GM12892 (cell line): ENCODE measurements at regions not wholly inside any gene's neighbourhood (a gene's known extent, or its start where the extent isn't known, plus 50 kb on each side); places are given as distances from the start of the nearest gene placed in this dataset.

Experiments
- DNase-seq: peaks from one replicate; pipeline ENCODE4 v3.0.0; 2011; ENCODE audit not compliant: insufficient read length
- FAIRE-seq: peaks from 2 replicates; lab custom pipeline; 2011; peaks lifted over from hg19 to GRCh38; lab: Jason Lieb, UNC
- POLR2A ChIP-seq: IDR thresholded peaks from 2 replicates; pipeline ENCODE4 v1.6.1; 2011; ENCODE audit warnings: low read depth, low read length, control low read depth
- POLR2AphosphoS5 ChIP-seq: IDR thresholded peaks from 2 replicates; pipeline ENCODE4 v1.6.1; 2011; ENCODE audit warnings: low read depth, low read length, control low read depth
- TAF1 ChIP-seq: IDR thresholded peaks from 2 replicates; pipeline ENCODE4 v1.6.1; 2011; ENCODE audit warnings: low read depth, mild to moderate bottlenecking, control low read depth, low read length, borderline replicate concordance

- no peak for FAIRE-seq
- no peak for DNase-seq
- TF ChIP-seq POLR2A (no peak), TAF1 (no peak), POLR2AphosphoS5 (no peak)
Observed at GRCh38 chr5:124675931-124676846, 70.2 kb downstream of the ZNF608 start.

GRCh38 chr5:124671193-124671592 lies 75.2 kb downstream of the ZNF608 start:
- FAIRE-seq (no peak), DNase-seq (no peak)
- TF ChIP-seq TAF1 (no peak), POLR2A (no peak), POLR2AphosphoS5 (no peak)

DNA sequence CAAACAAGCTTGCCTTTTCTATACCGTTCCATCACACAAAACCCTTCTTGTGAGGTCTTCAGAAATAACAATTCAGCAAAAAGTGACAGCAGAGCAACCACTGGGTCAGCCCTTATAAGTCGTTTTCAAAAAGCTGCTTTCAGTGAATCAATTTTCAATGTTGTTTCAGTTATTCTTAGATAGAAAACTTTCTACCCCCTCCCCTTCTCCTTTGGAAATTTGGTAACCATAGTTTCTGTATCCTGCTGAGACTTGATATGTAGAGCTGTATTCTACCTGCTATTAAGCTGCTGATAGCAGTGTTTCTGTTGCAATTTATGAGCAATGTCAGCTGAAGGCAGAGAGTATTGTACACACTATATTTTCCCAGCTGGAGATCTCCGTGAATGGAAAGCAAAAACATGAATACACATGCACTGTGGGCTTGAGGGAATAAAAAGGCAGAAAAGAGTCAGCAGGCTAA lies 75.7 kb downstream of the ZNF608 start:
- no peak for FAIRE-seq
- no peak for DNase-seq
- no peak for TF ChIP-seq TAF1
- no peak for TF ChIP-seq POLR2A
- no peak for TF ChIP-seq POLR2AphosphoS5

DNA sequence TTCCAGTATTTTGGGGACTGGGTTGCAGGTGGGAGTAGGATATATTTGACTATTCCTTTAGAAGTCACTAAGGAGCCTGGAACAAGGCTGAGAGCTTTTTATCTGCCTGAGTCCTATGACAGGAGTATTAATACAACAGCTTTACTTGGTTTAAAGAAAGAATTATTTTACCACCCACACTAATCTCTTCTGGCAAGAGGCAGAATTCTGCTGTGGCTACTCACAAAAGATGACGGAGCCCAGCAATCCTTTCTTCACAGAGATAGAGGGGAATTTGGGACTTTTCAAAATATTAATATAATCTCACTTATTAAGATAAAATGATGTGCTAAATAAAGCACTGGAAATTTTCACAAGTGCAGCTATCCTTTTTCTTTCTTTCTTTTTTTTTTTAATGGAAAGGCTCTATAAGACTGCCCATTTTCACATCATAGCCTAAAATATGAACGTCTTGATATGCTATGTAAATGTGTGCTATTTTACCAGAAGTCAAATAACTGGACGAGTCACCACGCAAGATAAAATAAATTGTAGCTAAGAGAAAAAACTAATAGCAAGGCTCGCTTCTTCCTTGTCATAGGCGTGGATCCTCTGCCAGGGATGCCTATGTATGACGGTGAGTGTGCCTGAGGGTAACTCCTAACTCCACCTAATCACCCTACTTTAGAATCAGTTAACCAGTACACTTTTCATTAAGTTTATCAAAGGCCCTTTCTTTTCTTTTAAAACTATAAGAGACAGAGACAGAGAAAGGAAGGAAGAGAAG lies 76.3 kb downstream of the ZNF608 start:
- FAIRE-seq = no peak
- DNase-seq = no peak
- TF ChIP-seq TAF1 (no peak), POLR2AphosphoS5 (no peak), POLR2A (no peak)

DNA sequence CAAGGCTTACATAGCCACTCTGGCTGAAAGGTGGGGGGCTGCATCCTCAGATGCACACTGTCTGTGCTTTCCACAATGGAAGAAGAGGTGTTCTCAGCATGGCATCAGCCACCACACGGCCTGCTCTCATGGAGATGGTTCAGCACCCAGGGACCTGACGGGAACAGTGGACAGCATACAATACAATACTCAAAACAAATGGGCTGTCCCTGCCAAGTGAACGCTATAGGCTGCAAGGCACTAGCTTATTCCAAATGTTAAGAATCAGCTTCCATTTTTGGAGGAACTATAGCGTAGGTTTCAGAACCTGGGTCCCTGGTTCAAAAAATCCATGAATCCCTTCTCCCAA lies 77.2 kb downstream of the ZNF608 start:
- DNase-seq = no peak
- TF ChIP-seq POLR2AphosphoS5 = no peak
- no peak for TF ChIP-seq TAF1
- no peak for TF ChIP-seq POLR2A
- FAIRE-seq = no peak

DNA sequence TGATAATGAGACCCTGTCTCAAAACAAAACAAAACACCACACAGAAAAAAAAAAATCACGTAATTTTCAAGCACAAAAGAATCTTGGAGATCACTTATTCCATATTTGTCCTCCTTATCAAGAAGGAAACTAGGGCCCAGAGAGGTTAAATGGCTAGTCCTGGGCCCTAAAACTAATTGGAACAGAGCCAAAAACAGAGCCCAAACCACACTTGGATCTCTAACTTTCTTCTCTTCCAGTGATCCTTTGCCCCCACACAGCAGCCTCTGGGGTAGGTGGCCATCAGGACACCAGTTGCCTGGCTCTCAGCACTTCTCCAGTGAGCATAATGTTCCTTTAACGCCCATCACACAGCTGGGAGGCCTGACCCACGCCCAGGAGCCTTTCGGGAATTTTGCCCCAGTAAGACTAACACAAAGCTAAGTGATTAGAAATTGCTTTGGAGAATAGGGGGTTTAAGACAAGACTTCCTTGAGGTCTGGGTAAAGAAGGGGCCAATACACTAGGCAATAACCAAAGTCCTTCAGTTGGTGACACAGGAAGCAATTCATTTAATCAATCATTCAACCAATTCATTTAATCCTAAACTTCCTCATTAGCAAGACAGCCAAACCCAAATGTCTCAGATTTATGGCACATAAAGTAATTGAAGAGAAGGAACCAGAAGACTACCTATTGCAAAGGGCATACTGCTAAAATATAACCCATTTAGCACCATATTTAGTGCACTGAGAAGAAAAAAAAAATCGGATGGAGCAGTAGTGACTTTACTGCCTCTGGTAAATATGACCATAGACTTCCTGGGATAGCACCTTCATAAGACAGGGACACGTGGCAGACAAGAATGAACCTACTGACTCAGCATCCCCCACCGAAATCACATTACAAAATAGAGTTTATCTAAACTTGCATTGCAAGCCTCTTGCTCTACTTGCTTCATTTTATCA lies 77.8 kb downstream of the ZNF608 start:
- FAIRE-seq = no peak
- TF ChIP-seq TAF1 (no peak), POLR2AphosphoS5 (no peak), POLR2A (no peak)

DNA sequence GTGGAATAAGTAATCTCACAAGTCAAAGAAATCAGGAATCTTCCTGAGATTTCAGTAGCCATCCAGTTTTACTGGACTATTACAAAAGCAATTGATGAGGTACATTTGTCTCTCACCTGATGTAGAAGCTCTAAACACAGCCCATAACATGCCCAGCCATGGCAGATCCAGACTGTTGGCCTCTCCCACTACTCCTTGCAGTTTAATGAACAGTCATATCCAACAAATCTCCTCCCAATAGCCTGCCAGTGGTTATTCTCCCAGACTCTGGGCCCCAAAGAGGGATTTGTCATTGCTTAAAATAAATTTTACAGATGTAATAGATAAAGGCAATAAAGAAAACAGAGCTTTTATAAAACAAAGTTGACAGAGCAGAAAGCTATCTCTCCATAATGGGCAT lies 80.8 kb downstream of the ZNF608 start:
- TF ChIP-seq TAF1 (no peak), POLR2A (no peak), POLR2AphosphoS5 (no peak)
- DNase-seq (no peak), FAIRE-seq (no peak)

More for the DNA sequence above, 77.8 kb downstream of the ZNF608 start:
- DNase-seq = no peak

DNA sequence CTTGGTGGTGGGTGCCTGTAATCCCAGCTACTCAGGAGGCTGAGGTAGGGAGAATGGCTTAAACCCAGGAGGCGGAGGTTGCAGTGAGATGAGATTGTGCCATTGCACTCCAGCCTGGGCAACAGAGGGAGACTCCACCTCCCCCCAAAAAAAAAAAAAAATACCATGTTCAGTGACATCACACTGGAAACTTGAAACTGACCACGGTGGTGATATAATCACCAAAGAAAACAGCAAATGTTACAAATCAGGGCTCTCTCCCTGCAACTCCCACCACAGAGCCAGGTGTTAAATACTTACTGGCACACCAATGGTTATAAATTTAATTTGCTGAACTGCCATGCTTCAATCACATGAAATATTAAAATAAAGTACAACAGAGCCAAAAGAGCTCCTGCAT lies 81.4 kb downstream of the ZNF608 start:
- FAIRE-seq = no peak
- no peak for DNase-seq
- TF ChIP-seq TAF1 = no peak
- no peak for TF ChIP-seq POLR2AphosphoS5
- no peak for TF ChIP-seq POLR2A

DNA sequence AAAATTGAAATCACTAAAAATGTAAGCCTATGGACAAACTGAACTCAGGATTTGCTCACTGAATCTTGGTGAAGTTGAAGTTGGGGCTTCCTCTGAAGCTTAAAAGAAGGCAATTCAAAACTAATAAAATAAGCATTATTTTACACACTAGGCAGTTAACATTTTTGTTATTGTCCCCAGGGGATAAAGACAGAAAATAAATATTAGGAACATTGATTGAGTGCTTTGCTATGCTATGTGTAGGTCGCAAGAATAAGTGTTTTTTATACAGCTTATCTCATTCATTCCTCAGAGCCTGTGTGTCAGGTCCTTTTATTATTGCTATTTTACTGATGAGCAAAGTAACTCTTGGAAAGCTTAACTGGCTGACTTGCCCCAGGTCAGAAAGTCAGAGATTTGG lies 82.2 kb downstream of the ZNF608 start:
- TF ChIP-seq POLR2AphosphoS5 = no peak
- TF ChIP-seq POLR2A = no peak
- no peak for TF ChIP-seq TAF1
- FAIRE-seq (no peak), DNase-seq (no peak)

DNA sequence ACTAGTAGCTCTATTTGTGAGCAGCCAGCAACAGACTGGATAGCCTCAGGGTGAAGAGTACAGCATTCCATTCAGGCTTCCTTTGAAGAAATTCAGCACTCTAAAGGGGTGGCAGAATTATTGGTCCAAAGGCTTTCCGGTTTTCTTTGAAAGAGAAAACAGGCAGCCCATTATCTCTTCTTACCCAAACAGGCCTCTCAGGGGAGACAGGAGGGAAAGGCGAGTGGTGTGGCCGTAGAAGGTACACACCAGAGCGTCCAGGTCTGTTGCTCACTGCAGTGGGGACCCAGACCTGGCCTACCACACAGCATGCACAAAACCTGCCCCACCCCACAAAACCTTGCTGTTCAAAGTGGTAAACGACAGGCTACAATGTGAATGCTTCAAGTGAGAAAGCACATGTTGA lies 83.3 kb downstream of the ZNF608 start:
- TF ChIP-seq TAF1 (no peak), POLR2AphosphoS5 (no peak), POLR2A (no peak)
- no peak for DNase-seq
- FAIRE-seq = no peak

DNA sequence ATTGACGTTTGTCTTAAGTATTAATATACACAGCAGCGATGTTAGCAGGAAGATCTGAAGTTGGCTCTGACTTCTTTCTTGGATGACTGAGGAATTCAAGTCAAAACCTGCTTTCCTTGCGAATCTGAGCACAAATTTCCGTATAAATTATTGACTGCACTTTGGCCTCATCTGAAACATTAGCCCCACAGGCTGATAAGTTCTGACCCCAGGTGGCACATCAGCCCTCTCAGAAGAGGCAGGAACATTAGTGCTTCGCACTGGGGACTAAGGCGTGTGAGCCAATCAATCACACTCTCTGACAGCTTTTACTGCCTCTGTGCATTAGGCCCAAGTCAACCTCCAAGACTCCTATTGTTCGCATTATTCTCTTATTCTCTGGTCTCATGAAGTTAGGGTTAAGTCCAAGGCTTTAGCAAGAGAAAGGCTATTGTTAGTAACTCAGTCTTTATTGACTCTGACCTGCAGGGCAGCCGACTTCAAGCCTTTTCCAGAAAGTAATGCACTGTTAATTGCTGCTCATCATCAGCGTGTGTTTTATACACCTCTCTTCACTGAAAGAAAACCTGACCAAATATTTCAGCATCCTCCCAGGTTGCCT lies 84.2 kb downstream of the ZNF608 start:
- no peak for DNase-seq
- FAIRE-seq = no peak
- no peak for TF ChIP-seq POLR2A
- no peak for TF ChIP-seq POLR2AphosphoS5
- no peak for TF ChIP-seq TAF1
